HL-60 (cell line): ENCODE measurements at regions not wholly inside any gene's neighbourhood (a gene's known extent, or its start where the extent isn't known, plus 50 kb on each side); places are given as distances from the start of the nearest gene placed in this dataset.

ENCODE experiments used
- DNase-seq, 2 experiments: peaks; one replicate each; pipeline ENCODE4 v3.0.0-alpha.2; 2010 to 2020; ENCODE audit warnings: low read depth in 1 of 2, low spot score in 1 of 2
- H3K27ac ChIP-seq: fragments of 250-450 bp; sonication (Bioruptor Pico); replicated peaks from 2 replicates; pipeline ENCODE4 v1.5.1; 2020; ENCODE audit warnings: mild to moderate bottlenecking, moderate library complexity
- H3K27me3 ChIP-seq: fragments of 250-450 bp; sonication (Bioruptor Pico); 2 replicates; pipeline ENCODE4 v1.5.1; 2021; ENCODE audit warnings: mild to moderate bottlenecking, moderate library complexity; ENCODE audit not compliant: insufficient read depth, poor library complexity, severe bottlenecking
- H3K4me3 ChIP-seq: replicated peaks from 2 replicates; pipeline ENCODE4 v1.5.1; 2011; ENCODE audit warnings: mild to moderate bottlenecking, control low read depth, low read length; ENCODE audit not compliant: insufficient read depth
- GABPA ChIP-seq: IDR thresholded peaks from 2 replicates; pipeline ENCODE4 v1.6.1; 2012; ENCODE audit warnings: low read depth
- POLR2AphosphoS5 ChIP-seq: IDR thresholded peaks from 2 replicates; pipeline ENCODE4 v1.6.1; 2012; ENCODE audit warnings: low read depth
- SPI1 ChIP-seq: IDR thresholded peaks from 2 replicates; pipeline ENCODE4 v1.6.1; 2012; ENCODE audit warnings: low read depth, mild to moderate bottlenecking, borderline replicate concordance
- TF ChIP-seq, protein P1 (sequence below): IDR thresholded peaks from 2 replicates; pipeline ENCODE4 v1.6.1; 2012; ENCODE audit warnings: low read depth; ENCODE audit not compliant: insufficient replicate concordance
- TF ChIP-seq, protein P2 (sequence below): IDR thresholded peaks from one replicate; pipeline ENCODE4 v1.5.1; 2011; ENCODE audit warnings: low read length, control low read depth, inconsistent platforms; ENCODE audit not compliant: insufficient read depth

DNA sequence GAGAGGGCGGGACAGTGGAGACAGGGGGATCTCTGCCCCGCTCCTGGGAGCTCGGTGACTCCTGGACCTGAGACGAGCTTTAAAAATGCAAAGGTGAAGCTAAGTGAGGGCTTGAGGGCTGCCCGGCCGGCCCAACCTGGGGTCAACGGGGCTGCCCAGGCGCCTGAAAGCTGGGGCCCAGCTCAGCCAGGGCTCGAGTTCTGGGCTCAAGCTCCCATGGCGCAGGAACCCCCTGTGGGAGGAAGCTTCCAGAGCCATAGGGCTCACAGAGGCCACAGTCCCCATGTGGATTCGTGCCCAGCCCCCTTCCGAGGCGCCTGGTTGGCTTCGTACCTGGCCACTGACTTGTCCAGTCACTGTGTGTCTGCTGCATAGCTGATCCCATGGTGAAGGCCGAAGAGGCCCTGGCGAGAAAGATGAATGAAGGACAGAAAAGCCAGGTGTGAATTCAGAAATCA, 75.8 kb upstream of the GSE1 start:
- Histone ChIP-seq H3K4me3 (no peak overlapping the region), H3K27ac (no peak overlapping the region), H3K27me3 (no peaks in the 10 kb centered on the region)
- no peak for DNase-seq
- no peak for TF ChIP-seq SPI1
- TF ChIP-seq, protein P1, sequence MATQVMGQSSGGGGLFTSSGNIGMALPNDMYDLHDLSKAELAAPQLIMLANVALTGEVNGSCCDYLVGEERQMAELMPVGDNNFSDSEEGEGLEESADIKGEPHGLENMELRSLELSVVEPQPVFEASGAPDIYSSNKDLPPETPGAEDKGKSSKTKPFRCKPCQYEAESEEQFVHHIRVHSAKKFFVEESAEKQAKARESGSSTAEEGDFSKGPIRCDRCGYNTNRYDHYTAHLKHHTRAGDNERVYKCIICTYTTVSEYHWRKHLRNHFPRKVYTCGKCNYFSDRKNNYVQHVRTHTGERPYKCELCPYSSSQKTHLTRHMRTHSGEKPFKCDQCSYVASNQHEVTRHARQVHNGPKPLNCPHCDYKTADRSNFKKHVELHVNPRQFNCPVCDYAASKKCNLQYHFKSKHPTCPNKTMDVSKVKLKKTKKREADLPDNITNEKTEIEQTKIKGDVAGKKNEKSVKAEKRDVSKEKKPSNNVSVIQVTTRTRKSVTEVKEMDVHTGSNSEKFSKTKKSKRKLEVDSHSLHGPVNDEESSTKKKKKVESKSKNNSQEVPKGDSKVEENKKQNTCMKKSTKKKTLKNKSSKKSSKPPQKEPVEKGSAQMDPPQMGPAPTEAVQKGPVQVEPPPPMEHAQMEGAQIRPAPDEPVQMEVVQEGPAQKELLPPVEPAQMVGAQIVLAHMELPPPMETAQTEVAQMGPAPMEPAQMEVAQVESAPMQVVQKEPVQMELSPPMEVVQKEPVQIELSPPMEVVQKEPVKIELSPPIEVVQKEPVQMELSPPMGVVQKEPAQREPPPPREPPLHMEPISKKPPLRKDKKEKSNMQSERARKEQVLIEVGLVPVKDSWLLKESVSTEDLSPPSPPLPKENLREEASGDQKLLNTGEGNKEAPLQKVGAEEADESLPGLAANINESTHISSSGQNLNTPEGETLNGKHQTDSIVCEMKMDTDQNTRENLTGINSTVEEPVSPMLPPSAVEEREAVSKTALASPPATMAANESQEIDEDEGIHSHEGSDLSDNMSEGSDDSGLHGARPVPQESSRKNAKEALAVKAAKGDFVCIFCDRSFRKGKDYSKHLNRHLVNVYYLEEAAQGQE: no peak
- TF ChIP-seq, protein P2, sequence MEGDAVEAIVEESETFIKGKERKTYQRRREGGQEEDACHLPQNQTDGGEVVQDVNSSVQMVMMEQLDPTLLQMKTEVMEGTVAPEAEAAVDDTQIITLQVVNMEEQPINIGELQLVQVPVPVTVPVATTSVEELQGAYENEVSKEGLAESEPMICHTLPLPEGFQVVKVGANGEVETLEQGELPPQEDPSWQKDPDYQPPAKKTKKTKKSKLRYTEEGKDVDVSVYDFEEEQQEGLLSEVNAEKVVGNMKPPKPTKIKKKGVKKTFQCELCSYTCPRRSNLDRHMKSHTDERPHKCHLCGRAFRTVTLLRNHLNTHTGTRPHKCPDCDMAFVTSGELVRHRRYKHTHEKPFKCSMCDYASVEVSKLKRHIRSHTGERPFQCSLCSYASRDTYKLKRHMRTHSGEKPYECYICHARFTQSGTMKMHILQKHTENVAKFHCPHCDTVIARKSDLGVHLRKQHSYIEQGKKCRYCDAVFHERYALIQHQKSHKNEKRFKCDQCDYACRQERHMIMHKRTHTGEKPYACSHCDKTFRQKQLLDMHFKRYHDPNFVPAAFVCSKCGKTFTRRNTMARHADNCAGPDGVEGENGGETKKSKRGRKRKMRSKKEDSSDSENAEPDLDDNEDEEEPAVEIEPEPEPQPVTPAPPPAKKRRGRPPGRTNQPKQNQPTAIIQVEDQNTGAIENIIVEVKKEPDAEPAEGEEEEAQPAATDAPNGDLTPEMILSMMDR: no peak
- TF ChIP-seq GABPA: no peak
- no peak for TF ChIP-seq POLR2AphosphoS5

DNA sequence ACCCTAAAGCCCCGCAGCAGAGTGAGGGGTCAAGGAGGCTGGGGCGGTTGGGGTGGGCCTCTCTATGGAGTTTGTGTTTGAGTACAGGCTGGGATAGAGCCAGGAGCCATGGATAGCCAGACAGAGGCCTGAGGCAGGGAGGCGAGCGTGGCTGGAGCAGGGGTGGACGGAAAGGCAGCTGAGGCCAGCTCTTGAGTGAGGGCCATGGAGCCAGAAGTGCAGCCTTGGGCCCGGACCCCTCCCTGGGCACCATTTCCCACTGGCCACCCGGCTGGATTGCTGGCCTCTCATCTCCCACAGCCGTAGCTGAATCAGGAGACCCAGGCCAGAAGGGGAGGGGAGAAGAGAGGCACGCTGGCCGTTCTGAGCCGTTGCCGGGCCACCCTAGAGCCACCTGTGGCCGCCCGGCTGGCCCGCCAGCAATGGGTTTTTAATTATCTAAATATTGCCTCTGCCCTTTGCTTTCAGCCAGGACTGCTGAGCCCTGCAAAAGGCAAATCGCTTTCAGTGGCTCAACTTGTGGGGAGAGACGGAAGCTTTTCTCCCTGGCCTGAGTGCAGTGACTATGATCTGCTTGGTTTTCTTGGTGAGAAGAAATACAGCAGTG, 75.2 kb upstream of the GSE1 start:
- DNase-seq: no peak
- no peak overlapping the region for H3K27ac ChIP-seq
- no peaks in the 10 kb centered on the region for H3K27me3 ChIP-seq
- no peak overlapping the region for H3K4me3 ChIP-seq
- TF ChIP-seq, protein P2: no peak
- TF ChIP-seq SPI1 (no peak), POLR2AphosphoS5 (no peak), GABPA (no peak)
- TF ChIP-seq, protein P1: no peak

DNA sequence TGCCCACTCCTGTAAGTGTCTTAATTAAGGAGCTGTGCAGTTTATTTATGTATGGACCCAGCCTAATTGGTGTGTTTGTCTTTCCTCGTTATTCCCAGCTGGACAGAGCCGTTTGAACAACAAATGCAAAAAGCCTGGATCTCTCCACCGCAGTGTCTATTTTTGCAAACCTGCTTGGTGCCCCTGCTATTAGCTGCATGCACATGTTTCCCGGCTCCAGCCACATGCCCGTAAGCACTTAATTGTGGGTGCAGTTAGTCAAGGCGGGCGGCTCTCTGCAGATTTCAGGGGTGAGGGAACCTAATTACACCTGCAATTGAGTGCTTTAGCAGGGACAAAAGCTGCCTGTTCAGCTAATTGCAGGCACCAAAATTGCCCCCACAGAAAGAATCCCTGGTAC, 74.0 kb upstream of the GSE1 start:
- Histone ChIP-seq H3K27ac (no peak overlapping the region), H3K4me3 (no peak overlapping the region), H3K27me3 (no peaks in the 10 kb centered on the region)
- no peak for DNase-seq
- TF ChIP-seq GABPA (no peak), SPI1 (no peak), POLR2AphosphoS5 (no peak)
- TF ChIP-seq, protein P1: no peak
- TF ChIP-seq, protein P2: no peak
